CD4-positive, CD25-positive, alpha-beta regulatory T cell (primary cell): ENCODE measurements at regions not wholly inside any gene's neighbourhood (a gene's known extent, or its start where the extent isn't known, plus 50 kb on each side); places are given as distances from the start of the nearest gene placed in this dataset.
"Not testable (repeated sequence)": the region's sequence is repeated elsewhere in the genome, so short reads cannot be mapped to it uniquely, and the experiment has no call there.

Experiments used
- ATAC-seq, 2 donors: fragments of 150-1000 bp; cut with Tn5 transposase; one replicate each; pipeline ENCODE4 v1.10.0; 2021; ENCODE audit warnings: low read depth in 2 of 2, moderate number of reproducible peaks in 2 of 2, moderate library complexity in 1 of 2
- DNase-seq, 3 donors: peaks; one replicate each; pipeline versions ENCODE4 v3.0.0 to v3.0.0-alpha.2; 2012 to 2022; ENCODE audit warnings: mixed read lengths in 1 of 3
- H3K27ac ChIP-seq: one replicate; pipeline ENCODE4 v1.7.0; 2013; ENCODE audit warnings: mild to moderate bottlenecking, low read length; ENCODE audit not compliant: insufficient read depth, poor library complexity, severe bottlenecking
- H3K27me3 ChIP-seq: one replicate; pipeline ENCODE4 v1.7.0; 2013; ENCODE audit warnings: low read length; ENCODE audit not compliant: control insufficient read depth, insufficient read depth
- H3K36me3 ChIP-seq: one replicate; pipeline ENCODE4 v1.7.0; 2013; ENCODE audit warnings: mild to moderate bottlenecking, low read length, moderate library complexity; ENCODE audit not compliant: control insufficient read depth, insufficient read depth
- H3K4me1 ChIP-seq: 2 replicates; pipeline ENCODE4 v1.7.0; 2013; ENCODE audit warnings: mild to moderate bottlenecking, low read length; ENCODE audit not compliant: insufficient read depth, control insufficient read depth, poor library complexity, severe bottlenecking
- H3K4me3 ChIP-seq: one replicate; pipeline ENCODE4 v1.7.0; 2013; ENCODE audit warnings: low read depth, mild to moderate bottlenecking, low read length, moderate library complexity
- H3K9me3 ChIP-seq, 2 experiments: 1 replicate in 1 of 2; 2 replicates in 1 of 2; pipeline ENCODE4 v1.7.0; 2013; ENCODE audit warnings: low read length in 2 of 2, mild to moderate bottlenecking in 1 of 2, moderate library complexity in 1 of 2; ENCODE audit not compliant: control insufficient read depth in 2 of 2
- H3K27ac Mint-ChIP-seq, 3 donors: one replicate each; pipeline ENCODE4 v1.8.0; 2020 to 2022; ENCODE audit warnings: mild to moderate bottlenecking in 3 of 3, mixed read lengths in 3 of 3, moderate library complexity in 2 of 3
- H3K27me3 Mint-ChIP-seq: one replicate; pipeline ENCODE4 v1.8.0; 2022; ENCODE audit warnings: mild to moderate bottlenecking, mixed read lengths
- H3K36me3 Mint-ChIP-seq: one replicate; pipeline ENCODE4 v1.8.0; 2020; ENCODE audit warnings: mixed read lengths
- H3K4me1 Mint-ChIP-seq, 4 donors: one replicate each; pipeline ENCODE4 v1.8.0; 2020 to 2022; ENCODE audit warnings: mixed read lengths in 4 of 4, mild to moderate bottlenecking in 1 of 4
- H3K4me3 Mint-ChIP-seq, 4 donors: one replicate each; pipeline ENCODE4 v1.8.0; 2020 to 2022; ENCODE audit warnings: mild to moderate bottlenecking in 4 of 4, mixed read lengths in 4 of 4, moderate library complexity in 3 of 4
- H3K9me3 Mint-ChIP-seq, 7 donors: one replicate each; pipeline ENCODE4 v1.8.0; 2020 to 2022; ENCODE audit warnings: mixed read lengths in 7 of 7, mild to moderate bottlenecking in 3 of 7, moderate library complexity in 2 of 7

DNA sequence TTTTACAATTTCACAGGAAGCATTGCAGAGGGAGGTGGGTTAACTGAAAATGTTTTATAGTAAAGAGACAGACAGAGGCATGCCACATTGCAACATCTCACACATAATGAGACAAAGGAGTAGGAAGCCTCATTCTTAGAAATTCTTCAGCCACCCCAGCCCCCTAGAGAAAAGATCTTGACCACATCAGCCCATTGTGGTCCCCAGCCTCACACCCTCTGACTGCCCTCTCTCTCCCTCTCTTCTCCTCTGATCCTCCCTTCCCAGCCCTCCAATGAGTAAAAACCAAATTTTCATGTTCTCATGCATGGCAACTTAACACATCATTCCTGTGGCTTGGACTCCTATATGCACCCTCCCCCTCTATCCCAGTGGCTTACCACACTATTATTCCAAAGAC is 174.1 kb downstream of the UACA start:
- DNase-seq (no peak), ATAC-seq (no peak)
- Mint-ChIP-seq H3K27ac (no peak overlapping the region), H3K9me3 (peaks cover 0 to 10% (median 6%) of the 10 kb centered on the region in 7 donors), H3K36me3 (no peaks in the 10 kb centered on the region), H3K4me1 (peaks cover 0 to 18% (median 0%) of the 10 kb centered on the region in 4 donors), H3K27me3 (peaks cover 27% of the 10 kb centered on the region), H3K4me3 (no peak overlapping the region)
- Histone ChIP-seq H3K4me1 (no peaks in the 10 kb centered on the region), H3K36me3 (no peaks in the 10 kb centered on the region), H3K27ac (no peak overlapping the region), H3K9me3 (peaks cover 0 to 5% of the 10 kb centered on the region in 2 experiments), H3K4me3 (no peak overlapping the region), H3K27me3 (no peaks in the 10 kb centered on the region)

DNA sequence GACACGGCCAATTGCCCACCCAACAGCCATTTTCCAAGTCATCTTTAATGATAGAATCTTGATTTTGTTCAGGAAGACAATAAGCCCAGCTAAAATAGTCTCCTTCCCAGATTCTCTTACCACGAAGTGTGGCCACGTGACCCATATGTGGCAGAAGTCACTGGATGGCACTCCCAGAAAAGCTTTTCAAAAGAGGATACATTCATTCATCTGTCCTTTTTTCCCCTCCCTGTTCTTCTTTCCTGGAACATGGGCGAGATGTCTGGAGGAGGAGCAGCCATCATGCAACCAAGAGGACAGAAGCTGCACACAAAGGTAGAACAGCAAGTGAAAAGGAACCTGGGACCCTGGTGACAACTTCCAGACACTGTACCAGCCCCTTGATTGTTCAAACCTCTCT is 174.7 kb downstream of the UACA start:
- Mint-ChIP-seq H3K36me3 (no peaks in the 10 kb centered on the region), H3K4me1 (peaks cover 0 to 23% (median 0%) of the 10 kb centered on the region in 4 donors), H3K9me3 (peaks cover 0 to 6% (median 3%) of the 10 kb centered on the region in 7 donors), H3K27ac (no peak overlapping the region), H3K27me3 (peaks cover 28% of the 10 kb centered on the region), H3K4me3 (no peak overlapping the region)
- no peaks in the 10 kb centered on the region for H3K4me1 ChIP-seq
- peaks cover 0 to under 1% of the 10 kb centered on the region in 2 experiments for H3K9me3 ChIP-seq
- H3K4me3 ChIP-seq = no peak overlapping the region
- no peaks in the 10 kb centered on the region for H3K27me3 ChIP-seq
- no peak for ATAC-seq
- no peak overlapping the region for H3K27ac ChIP-seq
- H3K36me3 ChIP-seq = no peaks in the 10 kb centered on the region
- no peak for DNase-seq

DNA sequence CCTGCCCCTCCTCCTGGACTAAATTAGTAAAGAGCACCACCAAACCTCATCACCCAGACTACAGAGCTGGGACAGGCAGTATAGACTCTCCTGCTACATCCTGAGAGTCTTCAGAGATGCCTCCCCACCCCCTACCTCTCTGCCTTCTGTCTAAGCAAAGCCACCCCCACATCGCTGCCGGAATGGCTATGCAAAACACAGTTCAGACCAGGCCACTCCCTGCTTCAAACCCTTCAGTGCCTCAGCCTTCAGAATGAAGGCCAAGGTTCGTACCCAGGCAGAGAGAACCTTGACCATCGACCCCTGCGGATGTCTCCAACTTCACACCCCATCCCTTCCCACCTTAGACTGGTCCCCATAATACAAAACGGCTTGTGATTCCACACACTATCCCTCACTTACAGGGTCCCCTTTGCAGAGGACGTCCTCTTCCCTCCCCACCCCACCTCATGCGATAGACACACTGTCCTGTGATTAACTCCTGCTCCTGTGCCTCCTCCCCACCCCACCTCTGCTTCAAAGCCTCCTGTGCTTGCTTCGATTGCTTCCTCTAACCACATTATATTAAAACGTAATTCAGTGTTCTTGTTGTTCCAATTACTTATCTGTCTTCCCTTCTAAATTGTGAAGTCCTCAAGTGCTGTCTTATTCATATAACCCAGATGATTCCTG is 175.3 kb downstream of the UACA start:
- no peak overlapping the region for H3K4me3 Mint-ChIP-seq
- Histone ChIP-seq H3K27ac (no peak overlapping the region), H3K4me1 (no peaks in the 10 kb centered on the region), H3K9me3 (no peaks in the 10 kb centered on the region), H3K36me3 (no peaks in the 10 kb centered on the region), H3K4me3 (no peak overlapping the region), H3K27me3 (no peaks in the 10 kb centered on the region)
- H3K27me3 Mint-ChIP-seq = peaks cover 28% of the 10 kb centered on the region
- H3K36me3 Mint-ChIP-seq = no peaks in the 10 kb centered on the region
- no peak for ATAC-seq
- H3K4me1 Mint-ChIP-seq = peaks cover 0 to 23% (median 0%) of the 10 kb centered on the region in 4 donors
- no peak overlapping the region for H3K27ac Mint-ChIP-seq
- peaks cover 0 to 6% (median 2%) of the 10 kb centered on the region in 7 donors for H3K9me3 Mint-ChIP-seq
- DNase-seq = no peak

GRCh38 chr15:70587012-70587634 is 176.2 kb downstream of the UACA start:
- peaks cover 28% of the 10 kb centered on the region for H3K27me3 Mint-ChIP-seq
- not testable (repeated sequence) for H3K27ac ChIP-seq, H3K9me3 ChIP-seq, H3K27me3 ChIP-seq, H3K9me3 Mint-ChIP-seq, H3K4me3 Mint-ChIP-seq, H3K36me3 ChIP-seq, H3K4me3 ChIP-seq, H3K4me1 ChIP-seq, DNase-seq, H3K27ac Mint-ChIP-seq, ATAC-seq, H3K36me3 Mint-ChIP-seq
- H3K4me1 Mint-ChIP-seq = peaks cover 0 to 23% (median 0%) of the 10 kb centered on the region in 4 donors

- no peak overlapping the region for H3K27ac Mint-ChIP-seq
- H3K9me3 ChIP-seq = no peaks in the 10 kb centered on the region
- H3K27me3 ChIP-seq = no peaks in the 10 kb centered on the region
- peaks cover 0 to 3% (median 0%) of the 10 kb centered on the region in 7 donors for H3K9me3 Mint-ChIP-seq
- H3K36me3 Mint-ChIP-seq = no peaks in the 10 kb centered on the region
- no peak for ATAC-seq
- H3K36me3 ChIP-seq = no peaks in the 10 kb centered on the region
- peak overlapping the region in 1 of 4 donors; percentile 40 for H3K4me3 Mint-ChIP-seq
- DNase-seq = no peak
- H3K27me3 Mint-ChIP-seq = peaks cover 28% of the 10 kb centered on the region
- H3K4me3 ChIP-seq = no peak overlapping the region
- peaks cover 0 to 23% (median 0%) of the 10 kb centered on the region in 4 donors for H3K4me1 Mint-ChIP-seq
- H3K4me1 ChIP-seq = no peaks in the 10 kb centered on the region
- H3K27ac ChIP-seq = no peak overlapping the region
Observed at GRCh38 chr15:70586241-70586640, 177.1 kb downstream of the UACA start.

DNA sequence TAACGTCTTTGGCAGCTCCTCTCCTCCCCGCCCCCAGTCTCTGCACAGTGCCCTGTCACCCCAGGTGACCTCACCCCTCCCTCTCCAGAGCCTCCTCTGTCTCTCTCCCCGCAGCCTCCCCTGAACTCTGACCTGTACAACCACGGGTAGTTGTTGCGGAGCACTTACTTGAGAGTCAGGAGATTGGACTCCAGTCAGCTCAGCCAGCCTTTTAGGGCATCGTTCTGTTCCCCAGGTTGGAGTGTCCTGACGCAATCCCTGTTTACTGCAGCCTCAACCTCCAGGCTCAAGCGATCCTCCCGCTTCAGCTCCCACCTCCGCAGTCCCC is 177.7 kb downstream of the UACA start:
- peak overlapping the region in 2 of 4 donors; percentile 40 to 73 for H3K4me3 Mint-ChIP-seq

GRCh38 chr15:70584838-70585706 is 178.3 kb downstream of the UACA start:
- peak overlapping the region in 1 of 4 donors; percentile 40 for H3K4me3 Mint-ChIP-seq
- peaks cover 0 to 3% (median 0%) of the 10 kb centered on the region in 7 donors for H3K9me3 Mint-ChIP-seq
- Histone ChIP-seq H3K27ac (no peak overlapping the region), H3K4me3 (no peak overlapping the region), H3K36me3 (no peaks in the 10 kb centered on the region), H3K4me1 (no peaks in the 10 kb centered on the region), H3K27me3 (no peaks in the 10 kb centered on the region), H3K9me3 (no peaks in the 10 kb centered on the region)
- DNase-seq (peak in 1 of 3 donors; percentile 21), ATAC-seq (no peak)
- peaks cover 0 to 23% (median 0%) of the 10 kb centered on the region in 4 donors for H3K4me1 Mint-ChIP-seq
- peaks cover 28% of the 10 kb centered on the region for H3K27me3 Mint-ChIP-seq
- H3K36me3 Mint-ChIP-seq = no peaks in the 10 kb centered on the region
- H3K27ac Mint-ChIP-seq = no peak overlapping the region

More for the DNA sequence above, 177.7 kb downstream of the UACA start:
- no peaks in the 10 kb centered on the region for H3K36me3 Mint-ChIP-seq
- Histone ChIP-seq H3K4me1 (no peaks in the 10 kb centered on the region), H3K4me3 (no peak overlapping the region), H3K9me3 (no peaks in the 10 kb centered on the region), H3K27me3 (no peaks in the 10 kb centered on the region), H3K36me3 (no peaks in the 10 kb centered on the region), H3K27ac (no peak overlapping the region)
- peaks cover 0 to 23% (median 0%) of the 10 kb centered on the region in 4 donors for H3K4me1 Mint-ChIP-seq
- no peak for ATAC-seq
- peaks cover 0 to 3% (median 0%) of the 10 kb centered on the region in 7 donors for H3K9me3 Mint-ChIP-seq
- no peak overlapping the region for H3K27ac Mint-ChIP-seq
- DNase-seq = peak in 1 of 3 donors; percentile 4
- peaks cover 28% of the 10 kb centered on the region for H3K27me3 Mint-ChIP-seq
